ENCODE measurements at regions not wholly inside any gene's neighbourhood (a gene's known extent, or its start where the extent isn't known, plus 50 kb on each side); places are given as distances from the start of the nearest gene placed in this dataset.

GRCh38 chr2:19643117-19643518, 258.7 kb downstream of the TTC32 start:
- TF ChIP-seq CTCF (conservative IDR thresholded peaks at IDR 0.05) (no peak), EZH2 (IDR thresholded peaks at IDR 0.05; ENCODE audit: low read depth) (no peak)
